Left lung (tissue), 4 donors: ENCODE measurements at regions not wholly inside any gene's neighbourhood (a gene's known extent, or its start where the extent isn't known, plus 50 kb on each side); places are given as distances from the start of the nearest gene placed in this dataset.
"Not testable (repeated sequence)": the region's sequence is repeated elsewhere in the genome, so short reads cannot be mapped to it uniquely, and the experiment has no call there.

Experiments
- ATAC-seq: fragments of 200-7000 bp; cut with Tn5 transposase; one replicate; pipeline ENCODE4 v1.9.1; 2020; ENCODE audit warnings: moderate library complexity
- DNase-seq, 4 donors: peaks; one replicate each; pipeline ENCODE4 v3.0.0-alpha.2; 2013 to 2020
- H3K27ac ChIP-seq, 2 donors: fragments of 200-600 bp; sonication (generic) in 1 of 2; one replicate each; pipeline versions ENCODE4 v1.5.0 to v1.8.0; 2020 to 2021
- H3K27me3 ChIP-seq, 2 donors: fragments of 200-600 bp; sonication (generic) in 1 of 2; one replicate each; pipeline versions ENCODE4 v1.5.0 to v1.8.0; 2020 to 2021
- H3K36me3 ChIP-seq, 2 donors: fragments of 200-600 bp; sonication (generic) in 1 of 2; one replicate each; pipeline versions ENCODE4 v1.5.0 to v1.8.0; 2020 to 2021
- H3K4me1 ChIP-seq, 2 donors: fragments of 200-600 bp; one replicate each; pipeline ENCODE4 v1.8.0; 2021
- H3K4me3 ChIP-seq, 2 donors: fragments of 200-600 bp; sonication (generic) in 1 of 2; one replicate each; pipeline versions ENCODE4 v1.5.0 to v1.8.0; 2020 to 2021; ENCODE audit warnings: mild to moderate bottlenecking in 1 of 2
- H3K9me3 ChIP-seq, 2 donors: fragments of 200-600 bp; sonication (generic) in 1 of 2; one replicate each; pipeline versions ENCODE4 v1.5.0 to v1.8.0; 2020 to 2021
- CTCF ChIP-seq, 2 donors: fragments of 200-600 bp; sonication (generic) in 1 of 2; IDR thresholded peaks; one replicate each; pipeline versions ENCODE4 v1.5.0 to v1.8.0; 2021; ENCODE audit warnings: antibody characterized with exemption in 2 of 2
- intact Hi-C, 2 donors: fragments of 100-400 bp; cut with DNase I; formaldehyde crosslinking; loops; one replicate each; pipeline versions ENCODE4 v1.11.2 to v1.14.2; 2022
- donor health status: DM: no; HTN: yes; CAD: no.
- donor health status: DM: no; HTN: no; CAD: no.

GRCh38 chr13:82458169-82458568 is 1424.1 kb downstream of the SLITRK1 start:
- intact Hi-C loops, result no loop called here
- no peaks in the 10 kb centered on the region for H3K4me1 ChIP-seq
- H3K4me3 ChIP-seq, result no peak overlapping the region
- TF ChIP-seq CTCF (IDR thresholded peaks at IDR 0.05), result no peak
- no peaks in the 10 kb centered on the region for H3K27me3 ChIP-seq
- no peak overlapping the region for H3K27ac ChIP-seq
- peaks cover 0 to 13% of the 10 kb centered on the region in 2 donors for H3K9me3 ChIP-seq
- ATAC-seq (no peak), DNase-seq (no peak)
- no peaks in the 10 kb centered on the region for H3K36me3 ChIP-seq

DNA sequence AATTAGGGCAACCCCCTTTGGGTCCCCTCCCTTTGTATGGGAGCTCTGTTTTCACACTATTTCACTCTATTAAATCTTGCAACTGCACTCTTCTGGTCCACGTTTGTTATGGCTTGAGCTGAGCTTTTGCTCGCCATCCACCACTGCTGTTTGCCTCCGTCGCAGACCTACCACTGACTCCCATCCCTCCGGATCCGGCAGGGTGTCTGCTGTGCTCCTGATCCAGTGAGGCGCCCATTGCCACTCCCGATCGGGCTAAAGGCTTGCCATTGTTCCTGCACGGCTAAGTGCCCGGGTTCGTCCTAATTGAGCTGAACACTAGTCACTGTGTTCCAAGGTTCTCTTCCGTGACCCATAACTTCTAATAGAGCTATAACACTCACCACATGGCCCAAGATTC is 1424.7 kb downstream of the SLITRK1 start:
- peaks cover 0 to 19% of the 10 kb centered on the region in 2 donors for H3K9me3 ChIP-seq
- H3K36me3 ChIP-seq, H3K4me3 ChIP-seq, intact Hi-C loops, H3K27ac ChIP-seq, H3K4me1 ChIP-seq, ATAC-seq, H3K27me3 ChIP-seq: not testable (repeated sequence)
- peak in 1 of 4 donors; percentile 50 for DNase-seq

DNA sequence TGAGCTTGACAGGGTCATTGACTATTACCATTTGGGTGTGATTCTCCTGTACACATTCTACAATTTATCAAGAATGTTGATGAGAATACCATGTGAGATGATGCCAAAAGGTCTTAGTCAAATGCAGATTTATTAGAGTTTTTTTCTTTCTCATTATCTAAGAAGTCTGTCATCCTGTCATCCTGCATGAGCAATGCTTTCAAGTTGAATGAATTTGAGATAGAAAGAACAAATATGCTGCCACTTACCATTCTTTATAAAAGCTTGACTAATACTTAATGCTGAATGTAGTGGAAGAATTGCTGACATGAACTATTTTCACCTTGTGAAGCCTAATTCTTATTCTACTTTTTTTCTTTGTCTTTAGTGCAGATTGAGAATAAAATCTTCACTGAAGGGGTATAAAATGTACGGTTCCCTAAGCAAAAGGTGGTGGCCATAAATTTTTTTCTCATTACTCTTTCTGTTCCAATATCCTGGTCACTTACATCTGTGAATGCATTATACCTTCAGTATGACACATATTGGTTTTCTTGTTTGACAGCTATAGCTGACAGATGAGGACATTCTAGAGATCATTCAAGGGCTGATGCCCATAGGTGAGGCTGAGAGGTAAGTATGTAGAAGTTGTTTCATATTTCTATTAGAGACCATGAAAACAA is 1434.7 kb downstream of the SLITRK1 start:
- H3K9me3 ChIP-seq, result peaks cover 0 to 4% of the 10 kb centered on the region in 2 donors
- no peaks in the 10 kb centered on the region for H3K36me3 ChIP-seq
- H3K4me1 ChIP-seq, result no peaks in the 10 kb centered on the region
- H3K27ac ChIP-seq, result no peak overlapping the region
- no peak for ATAC-seq
- no peak for DNase-seq
- no peak for TF ChIP-seq CTCF (IDR thresholded peaks at IDR 0.05)
- no peaks in the 10 kb centered on the region for H3K27me3 ChIP-seq
- intact Hi-C loops, result no loop called here
- H3K4me3 ChIP-seq, result no peak overlapping the region

DNA sequence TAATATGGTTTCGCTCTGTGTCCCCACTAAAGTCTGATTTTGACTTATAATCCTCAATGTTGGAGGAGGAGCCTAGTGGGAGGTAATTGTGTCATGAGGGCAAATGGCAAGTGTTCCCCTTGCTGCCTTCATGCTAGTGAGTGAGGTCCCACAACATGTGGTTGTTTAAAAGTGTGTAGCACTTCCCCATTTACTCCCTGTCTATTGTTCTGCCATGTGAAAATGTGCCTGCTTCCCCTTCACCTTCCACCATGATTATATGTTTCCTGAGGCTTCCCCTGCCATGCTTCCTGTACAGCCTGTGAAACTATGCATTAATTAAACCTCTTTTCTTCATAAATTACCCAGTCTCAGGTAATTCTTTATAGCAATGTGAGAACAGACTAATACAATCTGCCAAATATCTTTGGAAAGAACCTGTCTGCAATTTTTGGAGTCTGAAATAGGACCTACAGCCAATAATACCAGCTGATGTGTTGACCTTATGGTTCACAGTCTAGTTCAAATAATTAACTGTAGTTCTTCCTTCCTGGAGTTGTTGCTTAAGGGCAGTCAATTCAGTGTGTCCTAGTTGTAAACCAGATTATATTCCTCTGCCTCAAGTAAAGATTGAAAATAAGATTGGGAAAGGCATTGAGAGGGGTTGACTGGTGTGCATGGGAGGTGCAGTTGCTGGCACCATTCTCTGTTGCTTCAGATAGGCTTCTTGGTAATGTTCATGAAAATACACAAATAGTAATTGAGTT is 1442.9 kb downstream of the SLITRK1 start:
- Histone ChIP-seq H3K4me3 (no peak overlapping the region), H3K27me3 (no peaks in the 10 kb centered on the region), H3K27ac (no peak overlapping the region), H3K4me1 (no peaks in the 10 kb centered on the region), H3K36me3 (no peaks in the 10 kb centered on the region), H3K9me3 (peaks cover 0 to 20% of the 10 kb centered on the region in 2 donors)
- ATAC-seq, result no peak
- TF ChIP-seq CTCF (IDR thresholded peaks at IDR 0.05), result no peak
- no peak for DNase-seq
- intact Hi-C loops, result no loop called here

- no peak for TF ChIP-seq CTCF (IDR thresholded peaks at IDR 0.05)
- DNase-seq, result no peak
- Histone ChIP-seq H3K27me3 (no peaks in the 10 kb centered on the region), H3K4me1 (no peaks in the 10 kb centered on the region), H3K4me3 (no peak overlapping the region), H3K9me3 (peaks cover 0 to 20% of the 10 kb centered on the region in 2 donors), H3K36me3 (no peaks in the 10 kb centered on the region), H3K27ac (no peak overlapping the region)
- intact Hi-C loops, result no loop called here
- ATAC-seq, result no peak
These were observed 1444.0 kb downstream of the SLITRK1 start for GRCh38 chr13:82438320-82438719.
